PC-3 (cell line): ENCODE measurements at regions not wholly inside any gene's neighbourhood (a gene's known extent, or its start where the extent isn't known, plus 50 kb on each side); places are given as distances from the start of the nearest gene placed in this dataset.

Experiments used
- EZH2phosphoT487 ChIP-seq: fragments of 300-600 bp; sonication (generic); IDR thresholded peaks from 2 replicates; pipeline ENCODE4 v1.6.1; 2018; ENCODE audit warnings: mild to moderate bottlenecking, antibody characterized with exemption, low read length, borderline replicate concordance
- TF ChIP-seq, protein P1 (sequence below): fragments of 300-600 bp; sonication (generic); conservative IDR thresholded peaks from 2 replicates; pipeline ENCODE4 v1.5.1; 2017; ENCODE audit warnings: antibody characterized with exemption, low read depth, mild to moderate bottlenecking, low read length

DNA sequence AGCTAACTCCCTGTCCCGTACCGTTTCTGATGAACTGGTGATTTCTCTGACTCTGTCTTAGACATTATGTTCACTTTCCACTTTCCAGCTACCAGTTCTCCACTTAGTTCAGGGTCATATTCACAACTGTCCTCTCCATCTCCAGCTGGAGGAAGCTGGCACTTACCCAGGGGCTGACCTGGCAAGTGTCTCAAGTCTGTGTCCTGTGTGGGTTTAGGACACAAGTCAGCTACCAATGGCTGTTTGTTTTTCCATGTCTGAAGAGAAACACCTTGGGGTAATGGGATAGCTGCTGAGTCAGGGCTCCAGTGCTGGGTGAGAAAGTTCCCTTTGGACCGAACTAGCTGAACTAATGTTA lies 134.4 kb downstream of the CSNK2A3 start:
- TF ChIP-seq, protein P1, sequence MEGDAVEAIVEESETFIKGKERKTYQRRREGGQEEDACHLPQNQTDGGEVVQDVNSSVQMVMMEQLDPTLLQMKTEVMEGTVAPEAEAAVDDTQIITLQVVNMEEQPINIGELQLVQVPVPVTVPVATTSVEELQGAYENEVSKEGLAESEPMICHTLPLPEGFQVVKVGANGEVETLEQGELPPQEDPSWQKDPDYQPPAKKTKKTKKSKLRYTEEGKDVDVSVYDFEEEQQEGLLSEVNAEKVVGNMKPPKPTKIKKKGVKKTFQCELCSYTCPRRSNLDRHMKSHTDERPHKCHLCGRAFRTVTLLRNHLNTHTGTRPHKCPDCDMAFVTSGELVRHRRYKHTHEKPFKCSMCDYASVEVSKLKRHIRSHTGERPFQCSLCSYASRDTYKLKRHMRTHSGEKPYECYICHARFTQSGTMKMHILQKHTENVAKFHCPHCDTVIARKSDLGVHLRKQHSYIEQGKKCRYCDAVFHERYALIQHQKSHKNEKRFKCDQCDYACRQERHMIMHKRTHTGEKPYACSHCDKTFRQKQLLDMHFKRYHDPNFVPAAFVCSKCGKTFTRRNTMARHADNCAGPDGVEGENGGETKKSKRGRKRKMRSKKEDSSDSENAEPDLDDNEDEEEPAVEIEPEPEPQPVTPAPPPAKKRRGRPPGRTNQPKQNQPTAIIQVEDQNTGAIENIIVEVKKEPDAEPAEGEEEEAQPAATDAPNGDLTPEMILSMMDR = no peak
- no peak for TF ChIP-seq EZH2phosphoT487
